Glutamatergic neuron (in vitro differentiated cells): ENCODE measurements at regions not wholly inside any gene's neighbourhood (a gene's known extent, or its start where the extent isn't known, plus 50 kb on each side); places are given as distances from the start of the nearest gene placed in this dataset.

Experiments used
- DNase-seq: peaks from one replicate; pipeline ENCODE4 v3.0.0; 2022
- H3K27ac Mint-ChIP-seq: one replicate; pipeline ENCODE4 v1.8.0; 2020; ENCODE audit warnings: mild to moderate bottlenecking, mixed read lengths, inconsistent platforms; ENCODE audit not compliant: unreplicated experiment
- H3K27me3 Mint-ChIP-seq: one replicate; pipeline ENCODE4 v1.8.0; 2020; ENCODE audit warnings: mild to moderate bottlenecking, moderate library complexity, mixed read lengths, inconsistent platforms; ENCODE audit not compliant: unreplicated experiment
- H3K36me3 Mint-ChIP-seq: one replicate; pipeline ENCODE4 v1.8.0; 2020; ENCODE audit warnings: mild to moderate bottlenecking, mixed read lengths, inconsistent platforms; ENCODE audit not compliant: unreplicated experiment
- H3K4me1 Mint-ChIP-seq: one replicate; pipeline ENCODE4 v1.8.0; 2020; ENCODE audit warnings: mild to moderate bottlenecking, low read depth, mixed read lengths, inconsistent platforms; ENCODE audit not compliant: unreplicated experiment
- H3K4me3 Mint-ChIP-seq: one replicate; pipeline ENCODE4 v1.8.0; 2020; ENCODE audit warnings: mild to moderate bottlenecking, mixed read lengths, inconsistent platforms; ENCODE audit not compliant: unreplicated experiment
- H3K9me3 Mint-ChIP-seq: one replicate; pipeline ENCODE4 v1.8.0; 2020; ENCODE audit warnings: mild to moderate bottlenecking, moderate library complexity, mixed read lengths, inconsistent platforms; ENCODE audit not compliant: unreplicated experiment
- TF ChIP-seq, protein P1 (sequence below): fragments of 200-600 bp; sonication (generic); IDR thresholded peaks from one replicate; pipeline ENCODE4 v1.5.0; 2021; ENCODE audit not compliant: partially characterized antibody, unreplicated experiment

DNA sequence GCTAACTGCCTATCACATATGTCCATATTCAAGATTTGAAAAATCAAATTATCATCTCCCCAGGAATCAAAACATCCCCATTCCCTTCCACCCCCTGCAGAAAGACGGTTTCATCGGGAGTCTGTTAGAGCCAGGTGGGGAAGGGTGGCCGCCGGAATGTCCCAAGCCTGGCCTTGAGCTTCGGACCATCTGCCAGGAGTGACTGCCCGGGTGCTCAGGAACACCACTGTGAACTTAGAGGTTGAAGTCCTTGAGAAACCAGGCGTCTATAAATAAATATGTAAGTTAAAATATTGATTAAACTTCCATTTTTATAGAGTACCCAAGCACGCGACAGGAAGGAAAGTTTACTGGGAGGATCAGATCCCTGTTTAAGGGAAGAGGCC is 250.8 kb downstream of the DLL1 start:
- Mint-ChIP-seq H3K4me1 (peaks cover 3% of the 10 kb centered on the region), H3K4me3 (no peak overlapping the region), H3K27me3 (peaks cover 5% of the 10 kb centered on the region), H3K36me3 (peaks cover 13% of the 10 kb centered on the region), H3K9me3 (peaks cover 3% of the 10 kb centered on the region), H3K27ac (no peak overlapping the region)
- peak; percentile 7 for DNase-seq
- TF ChIP-seq, protein P1, sequence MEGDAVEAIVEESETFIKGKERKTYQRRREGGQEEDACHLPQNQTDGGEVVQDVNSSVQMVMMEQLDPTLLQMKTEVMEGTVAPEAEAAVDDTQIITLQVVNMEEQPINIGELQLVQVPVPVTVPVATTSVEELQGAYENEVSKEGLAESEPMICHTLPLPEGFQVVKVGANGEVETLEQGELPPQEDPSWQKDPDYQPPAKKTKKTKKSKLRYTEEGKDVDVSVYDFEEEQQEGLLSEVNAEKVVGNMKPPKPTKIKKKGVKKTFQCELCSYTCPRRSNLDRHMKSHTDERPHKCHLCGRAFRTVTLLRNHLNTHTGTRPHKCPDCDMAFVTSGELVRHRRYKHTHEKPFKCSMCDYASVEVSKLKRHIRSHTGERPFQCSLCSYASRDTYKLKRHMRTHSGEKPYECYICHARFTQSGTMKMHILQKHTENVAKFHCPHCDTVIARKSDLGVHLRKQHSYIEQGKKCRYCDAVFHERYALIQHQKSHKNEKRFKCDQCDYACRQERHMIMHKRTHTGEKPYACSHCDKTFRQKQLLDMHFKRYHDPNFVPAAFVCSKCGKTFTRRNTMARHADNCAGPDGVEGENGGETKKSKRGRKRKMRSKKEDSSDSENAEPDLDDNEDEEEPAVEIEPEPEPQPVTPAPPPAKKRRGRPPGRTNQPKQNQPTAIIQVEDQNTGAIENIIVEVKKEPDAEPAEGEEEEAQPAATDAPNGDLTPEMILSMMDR, result no peak

DNA sequence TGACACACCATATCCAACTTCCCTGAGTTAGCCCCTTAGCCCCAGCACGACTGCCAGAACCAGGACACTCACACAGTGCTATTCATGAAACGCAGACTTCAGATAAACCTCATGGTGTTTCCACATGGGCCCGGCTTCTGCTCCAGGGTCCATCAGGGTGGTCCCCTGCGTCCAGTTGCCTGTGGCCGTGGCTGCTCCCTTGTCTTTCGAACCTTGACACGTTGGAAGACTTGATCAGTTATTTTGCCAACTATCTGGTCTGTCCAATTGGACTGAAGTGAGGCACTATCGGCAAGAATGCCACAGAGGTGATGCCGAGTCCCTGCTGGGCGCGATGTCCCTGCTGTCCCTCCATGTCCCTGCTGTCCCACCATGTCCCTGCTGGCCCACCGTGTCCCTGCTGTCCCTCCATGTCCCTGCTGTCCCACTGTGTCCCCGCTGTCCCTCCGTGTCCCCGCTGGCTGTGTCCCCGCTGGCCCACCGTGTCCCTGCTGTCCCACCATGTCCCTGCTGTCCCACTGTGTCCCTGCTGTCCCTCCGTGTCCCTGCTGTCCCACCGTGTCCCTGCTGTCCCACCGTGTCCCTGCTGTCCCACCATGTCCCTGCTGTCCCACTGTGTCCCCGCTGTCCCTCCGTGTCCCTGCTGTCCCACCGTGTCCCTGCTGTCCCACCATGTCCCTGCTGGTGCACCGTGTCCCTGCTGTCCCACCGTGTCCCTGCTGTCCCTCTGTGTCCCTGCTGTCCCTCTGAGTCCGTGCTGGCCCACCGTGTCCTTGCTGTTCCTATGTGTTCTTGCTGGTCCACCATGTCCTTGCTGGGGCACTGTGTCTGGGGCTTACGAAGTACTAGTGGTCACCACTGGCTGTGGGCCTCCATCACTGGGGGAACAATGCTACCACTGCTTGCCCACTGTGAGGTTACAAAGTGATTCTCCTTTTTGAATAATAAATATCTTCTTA is 251.4 kb downstream of the DLL1 start:
- Mint-ChIP-seq H3K4me1 (peaks cover 3% of the 10 kb centered on the region), H3K36me3 (peaks cover 13% of the 10 kb centered on the region), H3K27ac (no peak overlapping the region), H3K9me3 (peaks cover 3% of the 10 kb centered on the region), H3K4me3 (no peak overlapping the region), H3K27me3 (peaks cover 3% of the 10 kb centered on the region)
- TF ChIP-seq, protein P1, result no peak
- DNase-seq, result peak; percentile 5

DNA sequence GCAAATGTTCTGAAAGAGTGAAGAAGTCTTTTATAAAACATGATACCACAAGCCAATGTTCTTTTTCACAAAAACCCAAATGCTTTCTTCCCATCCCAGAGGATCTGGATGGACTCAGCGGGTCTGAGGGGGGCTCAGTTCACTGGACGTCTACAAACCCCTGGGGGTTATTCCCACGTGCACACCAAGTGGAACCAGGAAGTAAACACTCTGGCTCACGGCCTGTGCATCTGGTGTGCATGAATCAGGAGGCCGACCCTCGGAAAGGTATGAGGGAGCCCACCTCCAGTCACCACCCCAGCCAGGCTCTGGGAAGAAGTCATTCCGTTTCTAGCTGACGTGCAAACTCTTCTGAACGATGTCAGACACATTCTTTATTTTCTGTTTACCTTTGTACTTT is 252.2 kb downstream of the DLL1 start:
- H3K27me3 Mint-ChIP-seq, result peaks cover 3% of the 10 kb centered on the region
- H3K4me3 Mint-ChIP-seq, result no peak overlapping the region
- H3K4me1 Mint-ChIP-seq, result peaks cover 3% of the 10 kb centered on the region
- peaks cover 6% of the 10 kb centered on the region for H3K9me3 Mint-ChIP-seq
- DNase-seq, result peak; percentile 6
- TF ChIP-seq, protein P1, result no peak
- peaks cover 18% of the 10 kb centered on the region for H3K36me3 Mint-ChIP-seq
- no peak overlapping the region for H3K27ac Mint-ChIP-seq

DNA sequence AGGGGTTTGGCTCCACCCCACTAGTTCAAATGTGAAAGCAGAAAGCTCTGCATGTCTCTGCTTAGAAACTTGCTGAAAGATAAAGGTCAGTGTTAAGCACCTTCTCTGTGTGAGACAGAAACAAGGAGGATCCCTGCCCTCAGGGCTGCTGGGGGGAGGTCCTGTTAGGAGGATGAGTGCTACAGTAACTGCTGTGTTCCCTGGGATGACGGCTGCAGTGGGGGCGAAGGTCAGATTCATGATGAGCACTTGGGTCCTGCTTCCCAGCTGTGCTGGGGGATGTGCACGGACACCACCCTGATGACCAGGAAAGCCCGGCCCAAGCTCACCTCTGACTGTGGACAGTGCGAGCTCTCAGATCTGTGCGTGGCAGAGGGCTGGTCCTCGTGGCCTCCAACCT is 252.6 kb downstream of the DLL1 start:
- H3K4me1 Mint-ChIP-seq, result peaks cover 3% of the 10 kb centered on the region
- TF ChIP-seq, protein P1, result no peak
- peaks cover 22% of the 10 kb centered on the region for H3K36me3 Mint-ChIP-seq
- no peak overlapping the region for H3K27ac Mint-ChIP-seq
- DNase-seq, result peak; percentile 7
- peaks cover 3% of the 10 kb centered on the region for H3K27me3 Mint-ChIP-seq
- H3K4me3 Mint-ChIP-seq, result no peak overlapping the region
- peaks cover 10% of the 10 kb centered on the region for H3K9me3 Mint-ChIP-seq
